GM19023 (cell line): ENCODE measurements at regions not wholly inside any gene's neighbourhood (a gene's known extent, or its start where the extent isn't known, plus 50 kb on each side); places are given as distances from the start of the nearest gene placed in this dataset.
A peak's percentile ranks its signal among the peaks of the same experiment; 100 is the strongest.

Experiments
- ATAC-seq: cut with Tn5 transposase; IDR thresholded peaks from one replicate; pipeline ENCODE4 v1.9.1; 2021; ENCODE audit warnings: mild to moderate bottlenecking, moderate library complexity; ENCODE audit not compliant: unreplicated experiment

GRCh38 chr20:11726026-11726425, 191.7 kb upstream of the BTBD3 start:
- no peak for ATAC-seq

- ATAC-seq: no peak
Observed at GRCh38 chr20:11727708-11728107, 190.0 kb upstream of the BTBD3 start.

GRCh38 chr20:11728937-11729336, 188.8 kb upstream of the BTBD3 start:
- ATAC-seq: no peak

- no peak for ATAC-seq
Observed at GRCh38 chr20:11729806-11730205, 187.9 kb upstream of the BTBD3 start.

GRCh38 chr20:11734431-11734830, 183.3 kb upstream of the BTBD3 start:
- no peak for ATAC-seq

GRCh38 chr20:11738852-11739251, 178.8 kb upstream of the BTBD3 start:
- ATAC-seq: no peak

GRCh38 chr20:11740975-11741374, 176.7 kb upstream of the BTBD3 start:
- no peak for ATAC-seq

GRCh38 chr20:11745145-11745544, 172.5 kb upstream of the BTBD3 start:
- ATAC-seq: no peak

GRCh38 chr20:11748436-11748835, 169.3 kb upstream of the BTBD3 start:
- no peak for ATAC-seq

- no peak for ATAC-seq
Observed at GRCh38 chr20:11752336-11752735, 165.4 kb upstream of the BTBD3 start.

- no peak for ATAC-seq
Observed at GRCh38 chr20:11753155-11753554, 164.5 kb upstream of the BTBD3 start.

- no peak for ATAC-seq
Observed at GRCh38 chr20:11754451-11754850, 163.2 kb upstream of the BTBD3 start.

GRCh38 chr20:11755071-11755841, 162.4 kb upstream of the BTBD3 start:
- ATAC-seq: no peak

GRCh38 chr20:11761497-11761896, 156.2 kb upstream of the BTBD3 start:
- ATAC-seq: no peak

GRCh38 chr20:11766961-11767360, 150.7 kb upstream of the BTBD3 start:
- no peak for ATAC-seq

- ATAC-seq: no peak
Observed at GRCh38 chr20:11769825-11770224, 147.9 kb upstream of the BTBD3 start.

GRCh38 chr20:11772226-11772730, 145.4 kb upstream of the BTBD3 start:
- ATAC-seq: no peak

GRCh38 chr20:11776687-11777086, 141.0 kb upstream of the BTBD3 start:
- no peak for ATAC-seq

- ATAC-seq: no peak
Observed at GRCh38 chr20:11777387-11778205, 140.1 kb upstream of the BTBD3 start.

GRCh38 chr20:11778206-11778570, 139.5 kb upstream of the BTBD3 start:
- no peak for ATAC-seq

GRCh38 chr20:11780765-11781369, 136.8 kb upstream of the BTBD3 start:
- peak; percentile 66 for ATAC-seq
